ENCODE measurements at regions not wholly inside any gene's neighbourhood (a gene's known extent, or its start where the extent isn't known, plus 50 kb on each side); places are given as distances from the start of the nearest gene placed in this dataset.

- ChIA-PET CTCF (interaction anchor here (0.7 to 1.4 kb wide), 3 partner anchors 8 to 40 kb away, joined by 3 to 5 read pairs (median 3); no protein-coding TSS in a partner anchor), POLR2A (interaction anchor here (1.0 kb wide), 1 partner anchor 8 kb away, joined by 3 read pairs; no protein-coding TSS in a partner anchor), RAD21 (ENCODE audit: unreplicated experiment) (interaction anchor here (1.0 kb wide), 1 partner anchor 32 kb away, joined by 3 read pairs; no protein-coding TSS in a partner anchor), SMC1A (ENCODE audit: uncharacterized antibody, unreplicated experiment) (interaction anchor here (0.9 to 1.9 kb wide), 6 partner anchors 9 to 77 kb away, joined by 3 to 6 read pairs (median 4); no protein-coding TSS in a partner anchor)
- Histone ChIP-seq H3K4me3 (no peak overlapping the region), H3K9ac (ENCODE audit: control insufficient read depth, insufficient read depth, low read length) (no peak overlapping the region), H3K79me2 (ENCODE audit: control insufficient read depth, insufficient read depth, low read length) (no peaks in the 10 kb centered on the region), H2AFZ (ENCODE audit: control insufficient read depth, low read depth, low read length) (no peak overlapping the region), H3K27ac (ENCODE audit: control insufficient read depth, insufficient read depth) (no peak overlapping the region), H4K20me1 (ENCODE audit: control insufficient read depth, insufficient read depth) (no peaks in the 10 kb centered on the region), H3K9me3 (replicated peaks; ENCODE audit: control insufficient read depth, insufficient read depth, low read length) (no peaks in the 10 kb centered on the region), H3K27me3 (replicated peaks in 1 of 2; ENCODE audit: control insufficient read depth in 2 of 2, insufficient read depth in 2 of 2, low read length in 1 of 2) (no peaks in the 10 kb centered on the region), H3K4me1 (ENCODE audit: control insufficient read depth, insufficient read depth, low read length) (no peaks in the 10 kb centered on the region), H3K36me3 (ENCODE audit: control insufficient read depth in 2 of 2, insufficient read depth in 2 of 2, low read length in 1 of 2) (no peaks in the 10 kb centered on the region), H3K4me2 (ENCODE audit: control insufficient read depth, insufficient read depth) (no peak overlapping the region)
- DNase-seq (ENCODE audit: low read depth, low spot score) = no peak
- FAIRE-seq = no peak
- in situ Hi-C loops (cut with MboI) (no loop called here), intact Hi-C loops (cut with micrococcal nuclease; ENCODE audit: unreplicated experiment) (no loop called here)
- WGBS (ENCODE audit: insufficient coverage, insufficient replicate concordance, low lambda C conversion rate, missing lambda C conversion rate) = 59% methylated on average over 3 of the region's 3 CpGs
- peak; percentile 33; the same call in 1 of the 3 replicates for ATAC-seq
- BruUV-seq (replicated peaks) = no TSS peak
- no peak for TF ChIP-seq PRDM15 (CRISPR knock-in tag; IDR thresholded peaks at IDR 0.05)
- no peak for TF ChIP-seq RCOR1 (conservative IDR thresholded peaks at IDR 0.05; ENCODE audit: low read depth, low read length)
- TF ChIP-seq ZNF592 (IDR thresholded peaks at IDR 0.05) = no peak
- TF ChIP-seq JUND (IDR thresholded peaks at IDR 0.05; ENCODE audit: low read depth, low read length) = no peak
- TF ChIP-seq POLR2A (IDR thresholded peaks at IDR 0.05; ENCODE audit: low read depth, low read length) = no peak
- no peak for TF ChIP-seq FOXK2 (IDR thresholded peaks at IDR 0.05)
- TF ChIP-seq SUZ12 (IDR thresholded peaks at IDR 0.05; ENCODE audit: unreplicated experiment) = no peak
- TF ChIP-seq POU2F2 (IDR thresholded peaks at IDR 0.05; ENCODE audit: borderline replicate concordance, low read depth, low read length) = no peak
- TF ChIP-seq CUX1 (IDR thresholded peaks at IDR 0.05; ENCODE audit: insufficient replicate concordance, low read depth, low read length) = no peak
- no peak for TF ChIP-seq LARP7 (IDR thresholded peaks at IDR 0.05)
Measured at GRCh38 chr4:125762537-125762936, 447.8 kb downstream of the FAT4 start.
